ENCODE measurements at regions not wholly inside any gene's neighbourhood (a gene's known extent, or its start where the extent isn't known, plus 50 kb on each side); places are given as distances from the start of the nearest gene placed in this dataset.

DNA sequence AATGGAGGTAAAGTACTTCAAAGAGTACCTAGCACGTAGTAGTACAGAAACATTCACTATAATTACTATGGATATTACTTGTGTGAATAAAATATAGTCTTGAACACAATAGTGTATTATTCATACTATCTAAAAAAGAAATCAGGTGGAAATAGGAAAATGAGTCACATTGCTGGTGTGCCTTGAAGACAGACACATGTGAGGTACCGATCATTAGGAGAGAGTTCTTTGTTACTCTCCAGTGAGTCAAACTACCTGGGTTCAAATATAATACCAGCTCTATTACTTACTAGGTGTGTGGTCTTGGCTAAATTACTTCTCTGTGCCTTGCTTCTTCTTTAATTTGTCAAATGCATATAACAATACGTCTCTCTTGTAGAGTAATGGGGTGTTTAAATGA is 50.8 kb upstream of the BEND6 start:
- H3K9me3 ChIP-seq (ENCODE audit: control insufficient read depth in 2 of 2, low read length in 2 of 2) = no peaks in the 10 kb centered on the region
- H3K9ac ChIP-seq (ENCODE audit: low read length in 2 of 2) = no peak overlapping the region
- no peaks in the 10 kb centered on the region for H3K4me1 ChIP-seq (ENCODE audit: control insufficient read depth, insufficient read depth, low read length)
- no peaks in the 10 kb centered on the region for H3K27me3 ChIP-seq (ENCODE audit: control insufficient read depth in 1 of 2, insufficient read depth in 2 of 2, low read length in 2 of 2)
- H3K4me3 ChIP-seq (ENCODE audit: low read length in 2 of 2) = no peak overlapping the region
- no peaks in the 10 kb centered on the region for H3K36me3 ChIP-seq (ENCODE audit: control insufficient read depth in 2 of 2, insufficient read depth in 2 of 2, low read length in 2 of 2)
- H3K27ac ChIP-seq (ENCODE audit: low read length) = no peak overlapping the region

DNA sequence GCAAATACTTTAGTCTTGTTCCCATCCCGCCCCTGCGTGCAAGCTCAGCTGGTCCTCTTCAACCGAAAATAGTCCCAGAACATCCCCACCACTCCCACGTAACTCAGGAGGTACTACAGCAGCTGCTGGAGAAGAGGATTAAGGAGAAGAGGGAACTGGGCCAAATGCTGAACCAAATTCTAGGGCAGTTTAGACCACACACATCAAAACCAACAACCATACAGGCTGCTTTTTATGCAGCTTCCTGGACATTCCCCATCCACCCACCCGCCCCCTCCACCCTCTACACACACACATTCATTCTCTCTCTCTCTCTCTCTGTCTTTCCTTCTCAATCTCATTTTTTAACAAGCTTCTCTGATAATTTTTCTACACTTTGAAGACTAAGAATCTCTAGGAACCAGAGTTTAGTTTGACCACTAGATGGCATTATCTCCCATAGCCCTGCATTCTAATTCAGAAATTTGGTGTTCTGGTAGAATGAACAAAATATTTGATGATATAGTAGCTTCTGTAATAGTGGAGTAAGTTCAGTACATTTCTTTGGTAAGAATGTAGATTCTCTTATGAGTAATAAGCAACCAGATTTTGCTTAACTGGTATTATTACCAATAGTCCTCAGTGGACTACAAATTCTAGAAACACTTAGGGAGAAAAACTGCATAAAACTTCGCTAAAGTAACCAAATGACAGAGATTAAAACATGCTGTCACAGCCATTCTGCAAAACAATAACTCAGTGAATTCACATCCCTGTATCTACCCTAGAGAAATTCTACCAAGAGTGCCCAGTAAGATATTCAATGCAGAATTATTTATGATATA is 52.1 kb upstream of the BEND6 start:
- peak overlapping the region in 1 of 2 donors; percentile 8 for H3K4me3 ChIP-seq (ENCODE audit: low read length in 2 of 2)

DNA sequence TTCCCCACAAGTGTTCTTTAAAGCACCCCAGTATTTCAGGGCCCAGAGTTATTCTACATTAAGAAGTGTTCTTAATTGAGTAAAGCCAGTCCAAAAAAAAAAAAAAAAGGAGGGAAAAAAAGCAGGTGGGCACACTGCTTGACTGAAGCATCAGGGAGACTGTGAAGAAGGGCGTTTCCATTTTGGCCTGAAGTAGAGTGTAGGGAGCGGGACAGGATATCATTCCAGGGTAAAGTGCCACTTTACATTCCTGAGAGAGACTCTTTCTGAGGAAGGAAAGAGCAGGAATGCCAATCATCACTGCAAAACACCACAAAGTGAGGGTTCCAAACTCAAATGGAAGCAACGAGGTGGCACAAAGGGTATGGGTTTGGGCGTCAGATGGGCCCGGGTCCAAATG is 54.1 kb upstream of the BEND6 start:
- Histone ChIP-seq H3K27ac (ENCODE audit: low read length) (no peak overlapping the region), H3K9me3 (ENCODE audit: control insufficient read depth in 2 of 2, low read length in 2 of 2) (no peaks in the 10 kb centered on the region), H3K27me3 (ENCODE audit: control insufficient read depth in 1 of 2, insufficient read depth in 2 of 2, low read length in 2 of 2) (no peaks in the 10 kb centered on the region), H3K4me3 (ENCODE audit: low read length in 2 of 2) (no peak overlapping the region), H3K36me3 (ENCODE audit: control insufficient read depth in 2 of 2, insufficient read depth in 2 of 2, low read length in 2 of 2) (no peaks in the 10 kb centered on the region), H3K9ac (ENCODE audit: low read length in 2 of 2) (no peak overlapping the region), H3K4me1 (ENCODE audit: control insufficient read depth, insufficient read depth, low read length) (no peaks in the 10 kb centered on the region)

More for the DNA sequence above, 52.1 kb upstream of the BEND6 start:
- H3K9ac ChIP-seq (ENCODE audit: low read length in 2 of 2) = no peak overlapping the region
- no peaks in the 10 kb centered on the region for H3K27me3 ChIP-seq (ENCODE audit: control insufficient read depth in 1 of 2, insufficient read depth in 2 of 2, low read length in 2 of 2)
- H3K4me1 ChIP-seq (ENCODE audit: control insufficient read depth, insufficient read depth, low read length) = no peaks in the 10 kb centered on the region
- H3K27ac ChIP-seq (ENCODE audit: low read length) = no peak overlapping the region
- H3K36me3 ChIP-seq (ENCODE audit: control insufficient read depth in 2 of 2, insufficient read depth in 2 of 2, low read length in 2 of 2) = no peaks in the 10 kb centered on the region
- H3K9me3 ChIP-seq (ENCODE audit: control insufficient read depth in 2 of 2, low read length in 2 of 2) = no peaks in the 10 kb centered on the region

DNA sequence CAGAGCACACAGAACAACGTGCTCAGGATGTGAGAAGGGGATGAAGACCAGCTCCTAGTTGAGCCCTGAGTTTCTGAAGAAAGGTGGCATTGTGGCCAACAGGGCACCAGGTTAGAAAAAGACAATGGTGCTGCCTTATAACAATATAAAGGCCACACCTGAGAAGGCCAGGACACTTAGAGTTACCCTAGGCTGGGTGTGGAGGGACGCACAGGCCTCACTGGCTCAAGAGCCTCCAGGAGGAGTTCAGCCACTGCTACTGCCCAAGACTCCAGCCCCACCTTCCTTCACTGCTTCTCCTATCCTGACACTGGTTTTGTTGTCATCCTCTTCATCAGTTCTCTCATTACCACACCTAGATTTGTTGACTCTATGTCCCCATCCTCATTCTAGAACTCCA is 55.2 kb upstream of the BEND6 start:
- Histone ChIP-seq H3K27ac (ENCODE audit: low read length) (no peak overlapping the region), H3K27me3 (ENCODE audit: control insufficient read depth in 1 of 2, insufficient read depth in 2 of 2, low read length in 2 of 2) (no peaks in the 10 kb centered on the region), H3K9ac (ENCODE audit: low read length in 2 of 2) (no peak overlapping the region), H3K4me3 (ENCODE audit: low read length in 2 of 2) (no peak overlapping the region), H3K4me1 (ENCODE audit: control insufficient read depth, insufficient read depth, low read length) (no peaks in the 10 kb centered on the region), H3K36me3 (ENCODE audit: control insufficient read depth in 2 of 2, insufficient read depth in 2 of 2, low read length in 2 of 2) (no peaks in the 10 kb centered on the region), H3K9me3 (ENCODE audit: control insufficient read depth in 2 of 2, low read length in 2 of 2) (no peaks in the 10 kb centered on the region)

DNA sequence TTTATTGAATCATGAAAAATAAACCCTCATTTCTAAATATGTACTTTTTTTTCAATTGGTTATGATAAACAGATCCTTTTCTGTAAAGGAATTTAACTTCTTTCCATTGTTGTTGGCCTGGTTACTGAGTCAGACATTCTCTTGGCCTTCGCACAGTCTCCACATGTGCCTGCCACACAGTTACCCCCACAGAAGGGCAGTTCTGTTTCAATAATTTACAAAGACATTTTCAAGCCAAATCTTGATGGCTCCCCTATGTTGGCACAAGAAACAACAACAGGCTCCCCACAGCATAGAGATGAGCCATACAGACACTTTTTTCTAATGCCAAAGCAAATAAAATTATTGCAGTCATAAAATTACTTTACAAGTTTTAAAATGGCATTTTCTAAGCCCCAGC is 55.6 kb upstream of the BEND6 start:
- Histone ChIP-seq H3K36me3 (ENCODE audit: control insufficient read depth in 2 of 2, insufficient read depth in 2 of 2, low read length in 2 of 2) (no peaks in the 10 kb centered on the region), H3K4me1 (ENCODE audit: control insufficient read depth, insufficient read depth, low read length) (no peaks in the 10 kb centered on the region), H3K9me3 (ENCODE audit: control insufficient read depth in 2 of 2, low read length in 2 of 2) (no peaks in the 10 kb centered on the region), H3K27ac (ENCODE audit: low read length) (no peak overlapping the region), H3K27me3 (ENCODE audit: control insufficient read depth in 1 of 2, insufficient read depth in 2 of 2, low read length in 2 of 2) (no peaks in the 10 kb centered on the region), H3K4me3 (ENCODE audit: low read length in 2 of 2) (no peak overlapping the region), H3K9ac (ENCODE audit: low read length in 2 of 2) (no peak overlapping the region)

DNA sequence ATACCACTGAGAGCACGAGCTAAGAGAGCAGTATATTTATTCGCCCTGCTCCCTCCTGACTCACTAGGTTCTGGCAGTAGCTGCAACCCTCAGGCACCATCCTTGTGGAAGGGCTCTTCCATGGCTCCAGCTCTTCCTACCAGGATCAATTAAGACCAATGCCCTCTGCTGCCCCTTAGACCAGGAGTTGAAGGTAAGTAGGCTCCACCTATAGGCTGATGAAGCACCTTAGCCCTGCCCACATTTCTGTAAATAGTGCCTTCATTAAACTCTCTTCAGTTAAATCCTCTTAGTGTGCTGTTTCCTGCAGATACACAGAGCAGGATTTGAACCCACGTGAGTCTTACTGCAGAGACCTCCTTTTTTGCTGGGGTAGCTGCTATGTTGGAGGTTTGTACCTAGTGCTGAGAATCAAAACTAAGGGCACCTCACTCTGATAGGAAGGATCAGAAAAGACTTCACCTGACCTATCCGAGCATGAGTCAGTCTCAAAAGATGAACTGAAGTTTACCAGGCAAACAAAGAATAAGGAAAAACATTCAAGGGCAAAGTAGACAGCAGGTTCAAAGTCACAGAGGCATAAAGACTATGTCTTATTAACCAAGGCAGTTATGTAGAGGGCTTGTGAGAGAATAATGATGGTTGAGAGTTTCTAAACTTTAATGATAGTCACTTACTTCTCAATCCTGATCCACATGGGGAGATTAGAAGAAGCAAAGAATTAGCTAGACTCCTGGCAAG is 56.9 kb upstream of the BEND6 start:
- Histone ChIP-seq H3K36me3 (ENCODE audit: control insufficient read depth in 2 of 2, insufficient read depth in 2 of 2, low read length in 2 of 2) (no peaks in the 10 kb centered on the region), H3K27ac (ENCODE audit: low read length) (no peak overlapping the region), H3K4me3 (ENCODE audit: low read length in 2 of 2) (no peak overlapping the region), H3K9me3 (ENCODE audit: control insufficient read depth in 2 of 2, low read length in 2 of 2) (no peaks in the 10 kb centered on the region), H3K4me1 (ENCODE audit: control insufficient read depth, insufficient read depth, low read length) (no peaks in the 10 kb centered on the region), H3K9ac (ENCODE audit: low read length in 2 of 2) (no peak overlapping the region), H3K27me3 (ENCODE audit: control insufficient read depth in 1 of 2, insufficient read depth in 2 of 2, low read length in 2 of 2) (no peaks in the 10 kb centered on the region)

DNA sequence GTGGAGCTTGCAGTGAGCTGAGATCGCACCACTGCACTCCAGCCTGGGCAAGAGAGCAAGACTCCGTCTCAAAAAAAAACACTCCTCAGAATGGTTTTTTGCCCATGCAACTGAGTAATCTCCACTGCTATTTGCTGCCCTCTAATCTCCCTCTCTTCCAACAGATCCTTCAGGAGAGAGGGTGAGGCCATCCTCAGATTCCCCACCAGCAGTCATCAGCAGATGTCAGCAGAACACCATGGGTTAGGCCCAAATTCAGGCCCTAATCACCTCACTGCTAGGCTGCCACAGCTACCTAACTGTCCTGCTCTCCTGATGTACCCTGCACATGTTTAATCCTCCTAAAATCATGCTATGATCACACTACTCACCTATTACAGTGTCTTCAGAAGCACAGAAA is 63.2 kb upstream of the BEND6 start:
- H3K36me3 ChIP-seq (ENCODE audit: control insufficient read depth in 2 of 2, insufficient read depth in 2 of 2, low read length in 2 of 2) = no peaks in the 10 kb centered on the region
- H3K9ac ChIP-seq (ENCODE audit: low read length in 2 of 2) = no peak overlapping the region
- H3K27ac ChIP-seq (ENCODE audit: low read length) = no peak overlapping the region
- H3K27me3 ChIP-seq (ENCODE audit: control insufficient read depth in 1 of 2, insufficient read depth in 2 of 2, low read length in 2 of 2) = no peaks in the 10 kb centered on the region
- peaks cover 2% of the 10 kb centered on the region for H3K4me1 ChIP-seq (ENCODE audit: control insufficient read depth, insufficient read depth, low read length)
- no peaks in the 10 kb centered on the region for H3K9me3 ChIP-seq (ENCODE audit: control insufficient read depth in 2 of 2, low read length in 2 of 2)
- H3K4me3 ChIP-seq (ENCODE audit: low read length in 2 of 2) = no peak overlapping the region

DNA sequence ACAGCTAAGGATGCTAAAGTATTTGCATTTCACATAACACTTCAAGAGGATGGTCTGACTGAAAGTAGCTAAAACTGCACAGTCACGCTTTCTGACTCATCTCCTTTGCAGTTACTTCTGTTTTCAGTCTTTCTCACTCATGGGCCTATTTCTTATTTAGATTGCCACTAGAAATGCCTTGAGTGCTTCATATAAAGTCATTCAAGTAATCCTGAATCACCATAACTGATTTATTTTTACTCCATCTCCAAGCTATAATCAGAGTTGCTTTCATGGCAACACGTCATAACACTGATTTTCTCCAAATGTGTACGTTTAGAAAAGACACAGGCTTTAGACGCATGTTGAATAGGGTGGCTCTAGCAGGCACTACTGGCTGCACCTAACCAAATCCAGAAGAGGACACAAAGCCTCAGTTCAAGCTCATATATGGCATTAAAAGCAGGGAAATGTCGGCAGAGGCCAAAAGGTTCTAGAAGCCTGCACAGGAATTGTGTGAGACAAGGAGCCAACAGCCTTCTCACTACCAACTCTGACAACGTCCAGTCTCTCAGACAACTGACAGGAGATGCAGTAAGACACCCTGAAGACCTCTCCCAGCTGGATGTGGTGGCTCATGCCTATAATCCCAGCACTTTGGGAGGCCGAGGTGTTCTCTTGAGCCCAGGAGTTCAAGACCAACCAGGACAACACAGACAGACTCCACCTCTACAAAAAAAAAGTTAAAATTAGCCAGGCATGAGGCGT is 64.1 kb upstream of the BEND6 start:
- Histone ChIP-seq H3K36me3 (ENCODE audit: control insufficient read depth in 2 of 2, insufficient read depth in 2 of 2, low read length in 2 of 2) (no peaks in the 10 kb centered on the region), H3K27me3 (ENCODE audit: control insufficient read depth in 1 of 2, insufficient read depth in 2 of 2, low read length in 2 of 2) (no peaks in the 10 kb centered on the region), H3K4me1 (ENCODE audit: control insufficient read depth, insufficient read depth, low read length) (peaks cover 2% of the 10 kb centered on the region), H3K9me3 (ENCODE audit: control insufficient read depth in 2 of 2, low read length in 2 of 2) (no peaks in the 10 kb centered on the region), H3K4me3 (ENCODE audit: low read length in 2 of 2) (no peak overlapping the region), H3K9ac (ENCODE audit: low read length in 2 of 2) (no peak overlapping the region), H3K27ac (ENCODE audit: low read length) (peak overlapping the region; percentile 19)

DNA sequence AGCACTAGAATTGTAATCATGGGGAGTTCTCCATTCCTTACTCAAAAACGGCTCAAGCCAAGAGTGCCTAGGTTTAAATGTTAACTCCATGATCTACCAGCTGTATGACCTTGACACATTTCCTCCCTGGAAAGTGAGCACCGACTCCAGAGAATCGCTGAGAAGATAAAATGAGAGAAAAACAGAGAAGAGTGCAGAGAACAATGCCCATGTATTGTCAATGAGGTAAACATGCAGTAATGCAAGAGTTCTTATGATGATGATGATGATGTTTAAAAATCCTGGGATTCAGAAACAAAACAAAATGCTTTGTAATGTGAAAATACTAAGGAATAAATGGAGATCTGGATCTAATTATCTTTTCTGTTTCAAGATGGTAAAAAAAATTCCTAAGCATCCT is 64.8 kb upstream of the BEND6 start:
- Histone ChIP-seq H3K9me3 (ENCODE audit: control insufficient read depth in 2 of 2, low read length in 2 of 2) (no peaks in the 10 kb centered on the region), H3K27ac (ENCODE audit: low read length) (no peak overlapping the region), H3K4me3 (ENCODE audit: low read length in 2 of 2) (no peak overlapping the region), H3K9ac (ENCODE audit: low read length in 2 of 2) (no peak overlapping the region), H3K27me3 (ENCODE audit: control insufficient read depth in 1 of 2, insufficient read depth in 2 of 2, low read length in 2 of 2) (no peaks in the 10 kb centered on the region), H3K4me1 (ENCODE audit: control insufficient read depth, insufficient read depth, low read length) (peaks cover 2% of the 10 kb centered on the region), H3K36me3 (ENCODE audit: control insufficient read depth in 2 of 2, insufficient read depth in 2 of 2, low read length in 2 of 2) (no peaks in the 10 kb centered on the region)

DNA sequence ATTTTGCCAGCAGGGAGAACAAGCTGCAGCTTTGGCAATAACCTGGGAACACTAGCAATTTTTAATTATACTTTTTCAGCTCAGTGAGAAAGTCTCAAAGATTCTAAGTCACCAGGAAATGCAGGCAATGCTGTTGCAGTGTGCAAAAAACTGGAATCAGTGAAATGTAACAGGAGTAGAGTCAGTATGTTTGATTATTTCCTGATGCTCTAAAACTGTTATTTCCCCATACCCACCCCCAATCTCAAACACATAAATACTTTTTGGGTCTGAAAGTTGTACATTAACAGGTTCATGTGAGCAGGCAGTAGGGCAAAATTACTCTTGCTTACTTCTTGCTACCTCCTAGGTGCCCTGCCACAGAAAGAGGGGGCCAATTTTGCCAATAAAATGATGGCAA is 65.4 kb upstream of the BEND6 start:
- Histone ChIP-seq H3K4me1 (ENCODE audit: control insufficient read depth, insufficient read depth, low read length) (peaks cover 2% of the 10 kb centered on the region), H3K9me3 (ENCODE audit: control insufficient read depth in 2 of 2, low read length in 2 of 2) (no peaks in the 10 kb centered on the region), H3K27ac (ENCODE audit: low read length) (no peak overlapping the region), H3K36me3 (ENCODE audit: control insufficient read depth in 2 of 2, insufficient read depth in 2 of 2, low read length in 2 of 2) (no peaks in the 10 kb centered on the region), H3K27me3 (ENCODE audit: control insufficient read depth in 1 of 2, insufficient read depth in 2 of 2, low read length in 2 of 2) (no peaks in the 10 kb centered on the region), H3K9ac (ENCODE audit: low read length in 2 of 2) (no peak overlapping the region), H3K4me3 (ENCODE audit: low read length in 2 of 2) (no peak overlapping the region)

Measured in stomach smooth muscle (tissue), 2 donors.